ENCODE measurements at regions not wholly inside any gene's neighbourhood (a gene's known extent, or its start where the extent isn't known, plus 50 kb on each side); places are given as distances from the start of the nearest gene placed in this dataset.

- in situ Hi-C loops (cut with MboI) (no loop called here), intact Hi-C loops (cut with micrococcal nuclease; ENCODE audit: unreplicated experiment) (no loop called here)
- Histone ChIP-seq H3K27me3 (replicated peaks in 1 of 2; ENCODE audit: control insufficient read depth in 2 of 2, insufficient read depth in 2 of 2, low read length in 1 of 2) (no peaks in the 10 kb centered on the region), H2AFZ (ENCODE audit: control insufficient read depth, low read depth, low read length) (no peak overlapping the region), H3K9me3 (replicated peaks; ENCODE audit: control insufficient read depth, insufficient read depth, low read length) (no peaks in the 10 kb centered on the region), H3K79me2 (ENCODE audit: control insufficient read depth, insufficient read depth, low read length) (no peaks in the 10 kb centered on the region), H3K27ac (ENCODE audit: control insufficient read depth, insufficient read depth) (no peak overlapping the region), H4K20me1 (ENCODE audit: control insufficient read depth, insufficient read depth) (no peaks in the 10 kb centered on the region), H3K4me3 (no peak overlapping the region), H3K36me3 (ENCODE audit: control insufficient read depth in 2 of 2, insufficient read depth in 2 of 2, low read length in 1 of 2) (no peaks in the 10 kb centered on the region), H3K9ac (ENCODE audit: control insufficient read depth, insufficient read depth, low read length) (no peak overlapping the region), H3K4me2 (ENCODE audit: control insufficient read depth, insufficient read depth) (no peak overlapping the region), H3K4me1 (ENCODE audit: control insufficient read depth, insufficient read depth, low read length) (no peaks in the 10 kb centered on the region)
- WGBS (ENCODE audit: insufficient coverage, insufficient replicate concordance, low lambda C conversion rate, missing lambda C conversion rate): 27% methylated on average over 7 of the region's 7 CpGs
- DNase-seq (ENCODE audit: low read depth, low spot score): no peak
- ChIA-PET CTCF (interaction anchor here (1.2 kb wide), 1 partner anchor 14 kb away, joined by 3 read pairs; no protein-coding TSS in a partner anchor), POLR2A (no interaction called here), SMC1A (ENCODE audit: uncharacterized antibody, unreplicated experiment) (interaction anchor here (1.0 kb wide), 1 partner anchor 366 kb away, joined by 3 read pairs; no protein-coding TSS in a partner anchor), RAD21 (ENCODE audit: unreplicated experiment) (no interaction called here)
- BruUV-seq (replicated peaks): no TSS peak
- ATAC-seq: no peak
- no peak for FAIRE-seq
- TF ChIP-seq CUX1 (IDR thresholded peaks at IDR 0.05; ENCODE audit: insufficient replicate concordance, low read depth, low read length): no peak
- TF ChIP-seq WRNIP1 (IDR thresholded peaks at IDR 0.05; ENCODE audit: borderline replicate concordance, low read depth, low read length): no peak
- TF ChIP-seq, protein P1, sequence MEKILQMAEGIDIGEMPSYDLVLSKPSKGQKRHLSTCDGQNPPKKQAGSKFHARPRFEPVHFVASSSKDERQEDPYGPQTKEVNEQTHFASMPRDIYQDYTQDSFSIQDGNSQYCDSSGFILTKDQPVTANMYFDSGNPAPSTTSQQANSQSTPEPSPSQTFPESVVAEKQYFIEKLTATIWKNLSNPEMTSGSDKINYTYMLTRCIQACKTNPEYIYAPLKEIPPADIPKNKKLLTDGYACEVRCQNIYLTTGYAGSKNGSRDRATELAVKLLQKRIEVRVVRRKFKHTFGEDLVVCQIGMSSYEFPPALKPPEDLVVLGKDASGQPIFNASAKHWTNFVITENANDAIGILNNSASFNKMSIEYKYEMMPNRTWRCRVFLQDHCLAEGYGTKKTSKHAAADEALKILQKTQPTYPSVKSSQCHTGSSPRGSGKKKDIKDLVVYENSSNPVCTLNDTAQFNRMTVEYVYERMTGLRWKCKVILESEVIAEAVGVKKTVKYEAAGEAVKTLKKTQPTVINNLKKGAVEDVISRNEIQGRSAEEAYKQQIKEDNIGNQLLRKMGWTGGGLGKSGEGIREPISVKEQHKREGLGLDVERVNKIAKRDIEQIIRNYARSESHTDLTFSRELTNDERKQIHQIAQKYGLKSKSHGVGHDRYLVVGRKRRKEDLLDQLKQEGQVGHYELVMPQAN (conservative IDR thresholded peaks at IDR 0.05): no peak
- TF ChIP-seq RFX5 (IDR thresholded peaks at IDR 0.05; ENCODE audit: low read depth, low read length): no peak
- TF ChIP-seq JUNB (IDR thresholded peaks at IDR 0.05): no peak
- TF ChIP-seq FOXM1 (IDR thresholded peaks at IDR 0.05; ENCODE audit: low read depth, low read length): no peak
- no peak for TF ChIP-seq CBFB (IDR thresholded peaks at IDR 0.05; ENCODE audit: low read depth)
- no peak for TF ChIP-seq JUND (IDR thresholded peaks at IDR 0.05; ENCODE audit: low read depth, low read length)
- no peak for TF ChIP-seq NR2C2 (IDR thresholded peaks at IDR 0.05; ENCODE audit: borderline replicate concordance, control insufficient read depth, insufficient read length, low read depth)
- TF ChIP-seq ZNF274 (IDR thresholded peaks at IDR 0.05; ENCODE audit: insufficient read depth, insufficient read length): no peak
- no peak for TF ChIP-seq CHD2 (IDR thresholded peaks at IDR 0.05; ENCODE audit: borderline replicate concordance, low read depth, low read length)
- TF ChIP-seq CBX5 (IDR thresholded peaks at IDR 0.05; ENCODE audit: low read depth): no peak
- TF ChIP-seq FOS (IDR thresholded peaks at IDR 0.05; ENCODE audit: borderline replicate concordance, extremely low read depth, insufficient read length): no peak
- TF ChIP-seq RELA (IDR thresholded peaks at IDR 0.05; ENCODE audit: borderline replicate concordance, partially characterized antibody): no peak
- no peak for TF ChIP-seq PAX5 (IDR thresholded peaks at IDR 0.05; ENCODE audit: borderline replicate concordance, low read depth, low read length)
- TF ChIP-seq SRF (IDR thresholded peaks at IDR 0.05; ENCODE audit: low read depth in 2 of 2, low read length in 2 of 2): no peak
- no peak for TF ChIP-seq TCF3 (IDR thresholded peaks at IDR 0.05; ENCODE audit: borderline replicate concordance, insufficient read depth, low read depth, low read length)
- TF ChIP-seq IRF3 (IDR thresholded peaks at IDR 0.05): no peak
Observed at GRCh38 chr5:8740595-8740994, 805.3 kb downstream of the SEMA5A start.

Measured in GM12878 (cell line).